A549 (cell line): ENCODE measurements at regions not wholly inside any gene's neighbourhood (a gene's known extent, or its start where the extent isn't known, plus 50 kb on each side); places are given as distances from the start of the nearest gene placed in this dataset.

Source experiments
- ATAC-seq, 2 experiments: fragments of 200-7000 bp in 1 of 2; fragments of >200 bp in 1 of 2; cut with Nextera tagmentation in 1 of 2; cut with Tn5 transposase in 1 of 2; 3 replicates each; pipeline versions ENCODE4 v1.8.0 to v1.9.1; 2018 to 2020; ENCODE audit warnings: mild to moderate bottlenecking in 1 of 2, moderate library complexity in 1 of 2
- CTCF ChIA-PET: fragments of 300-600 bp; sonication (Branson Sonifier 250); formaldehyde crosslinking; extraction: SDS; loops from one replicate; lab custom pipeline; 2021; ENCODE audit warnings: antibody characterized with exemption, inconsistent platforms; lab: Yijun Ruan, JAX
- POLR2A ChIA-PET: fragments of 350-600 bp; formaldehyde crosslinking; extraction: SDS; loops from one replicate; lab custom pipeline; 2021; ENCODE audit warnings: antibody characterized with exemption, inconsistent platforms; lab: Yijun Ruan, JAX
- DNase-seq, 2 experiments: peaks; one replicate each; pipeline versions ENCODE4 v3.0.0 to v3.0.0-alpha.2; 2011 to 2016; ENCODE audit warnings: low read depth in 1 of 2, low spot score in 1 of 2
- FAIRE-seq: peaks from 2 replicates; lab custom pipeline; 2011; peaks lifted over from hg19 to GRCh38; lab: Jason Lieb, UNC
- H3K27ac ChIP-seq, 2 experiments: fragments of >200 bp; sonication (Bioruptor Twin); formaldehyde crosslinking; 3 replicates each; pipeline ENCODE4 v1.5.1; 2016 to 2017
- H3K4me1 ChIP-seq: fragments of >200 bp; sonication (Bioruptor Twin); formaldehyde crosslinking; 3 replicates; pipeline ENCODE4 v1.6.1; 2016
- H3K4me2 ChIP-seq: fragments of >200 bp; sonication (Bioruptor Twin); formaldehyde crosslinking; 3 replicates; pipeline ENCODE4 v1.6.1; 2016
- H3K4me3 ChIP-seq: fragments of >200 bp; sonication (Bioruptor Twin); formaldehyde crosslinking; 3 replicates; pipeline ENCODE4 v1.5.1; 2016
- H3K9me3 ChIP-seq: fragments of >200 bp; sonication (Bioruptor Twin); formaldehyde crosslinking; 3 replicates; pipeline ENCODE4 v1.6.1; 2016
- ATOH8 ChIP-seq: fragments of 250-450 bp; sonication (Bioruptor Pico); IDR thresholded peaks from 2 replicates; pipeline ENCODE4 v1.5.0; 2020; ENCODE audit warnings: low read depth, mild to moderate bottlenecking, moderate library complexity
- CBX8 ChIP-seq: fragments of 200-600 bp; sonication (generic); IDR thresholded peaks from 2 replicates; pipeline ENCODE4 v1.6.1; 2016
- CEBPB ChIP-seq, 2 experiments: fragments of >200 bp in 1 of 2; sonication (Bioruptor Twin) in 1 of 2; formaldehyde crosslinking in 1 of 2; IDR thresholded peaks; 2 replicates each; pipeline ENCODE4 v1.6.1; 2012 to 2016
- CHD2 ChIP-seq: fragments of 150-350 bp; IDR thresholded peaks from 2 replicates; pipeline ENCODE4 v1.6.1; 2014; ENCODE audit warnings: low read length; ENCODE audit not compliant: partially characterized antibody
- CTCF ChIP-seq: fragments of >200 bp; sonication (Bioruptor Twin); formaldehyde crosslinking; IDR thresholded peaks from 3 replicates; pipeline ENCODE4 v1.5.1; 2016
- EHF ChIP-seq: fragments of 250-450 bp; sonication (Bioruptor Pico); IDR thresholded peaks from 2 replicates; pipeline ENCODE4 v1.5.0; 2020; ENCODE audit warnings: mild to moderate bottlenecking
- EHMT2 ChIP-seq: fragments of 200-600 bp; sonication (generic); IDR thresholded peaks from 2 replicates; pipeline ENCODE4 v1.6.1; 2016; ENCODE audit warnings: antibody characterized with exemption, low read depth, mild to moderate bottlenecking, moderate library complexity
- ELK1 ChIP-seq: fragments of 150-350 bp; IDR thresholded peaks from 2 replicates; pipeline ENCODE4 v1.6.1; 2014; ENCODE audit warnings: low read depth, mild to moderate bottlenecking, low read length
- FOSB ChIP-seq: fragments of 250-450 bp; sonication (Bioruptor Pico); IDR thresholded peaks from 2 replicates; pipeline ENCODE4 v1.5.0; 2020; ENCODE audit warnings: mild to moderate bottlenecking, moderate library complexity
- HOXB13 ChIP-seq: fragments of 250-450 bp; sonication (Bioruptor Pico); IDR thresholded peaks from 2 replicates; pipeline ENCODE4 v1.5.0; 2020; ENCODE audit warnings: low read depth, mild to moderate bottlenecking, moderate library complexity
- JUN ChIP-seq, 2 experiments: fragments of >200 bp; sonication (Bioruptor Twin); formaldehyde crosslinking; IDR thresholded peaks; 2 replicates in 1 of 2; 3 replicates in 1 of 2; pipeline ENCODE4 v1.6.1; 2016 to 2017
- MYC ChIP-seq: IDR thresholded peaks from 2 replicates; pipeline ENCODE4 v1.6.1; 2012; ENCODE audit warnings: mild to moderate bottlenecking, inconsistent platforms, low read length, improper control_type of control experiment, borderline replicate concordance
- NPAS2 ChIP-seq: fragments of 250-450 bp; sonication (Bioruptor Pico); IDR thresholded peaks from 2 replicates; pipeline ENCODE4 v1.8.0; 2022; ENCODE audit warnings: mild to moderate bottlenecking, moderate library complexity, borderline replicate concordance
- POLR2A ChIP-seq: IDR thresholded peaks from 2 replicates; pipeline ENCODE4 v1.6.1; 2012; ENCODE audit warnings: mild to moderate bottlenecking, low read length
- POLR2AphosphoS2 ChIP-seq: conservative IDR thresholded peaks from 2 replicates; pipeline ENCODE4 v1.6.1; 2012; ENCODE audit warnings: low read length, improper control_type of control experiment, inconsistent platforms
- RAD21 ChIP-seq, 2 experiments: fragments of >200 bp in 1 of 2; sonication (Bioruptor Twin) in 1 of 2; formaldehyde crosslinking in 1 of 2; IDR thresholded peaks in 1 of 2; conservative IDR thresholded peaks in 1 of 2; 2 replicates in 1 of 2; 3 replicates in 1 of 2; pipeline ENCODE4 v1.6.1; 2012 to 2018; ENCODE audit warnings: inconsistent platforms in 1 of 2
- RARB ChIP-seq: fragments of 250-450 bp; sonication (Bioruptor Pico); IDR thresholded peaks from 2 replicates; pipeline ENCODE4 v1.8.0; 2021; ENCODE audit warnings: mild to moderate bottlenecking, moderate library complexity
- RFX5 ChIP-seq: fragments of 450-650 bp; IDR thresholded peaks from 2 replicates; pipeline ENCODE4 v1.7.1; 2014; ENCODE audit warnings: antibody characterized with exemption, mild to moderate bottlenecking, moderate library complexity
- SREBF2 ChIP-seq: fragments of 450-650 bp; IDR thresholded peaks from 2 replicates; pipeline ENCODE4 v1.6.1; 2014; ENCODE audit warnings: mild to moderate bottlenecking, moderate library complexity
- ZNF302 ChIP-seq: fragments of 250-450 bp; sonication (Bioruptor Pico); IDR thresholded peaks from 2 replicates; pipeline ENCODE4 v1.9.0; 2021; ENCODE audit warnings: inconsistent platforms, mild to moderate bottlenecking, moderate library complexity
- ZSCAN20 ChIP-seq: fragments of 250-450 bp; sonication (Bioruptor Pico); IDR thresholded peaks from 2 replicates; pipeline ENCODE4 v1.8.0; 2022; ENCODE audit warnings: mild to moderate bottlenecking, moderate library complexity
- WGBS: methylation state at CpG from one replicate; pipeline ENCODE4 v1.1.6; 2017; ENCODE audit errors: missing lambda C conversion rate; 5-methylcytosine and 5-hydroxymethylcytosine counted together
- TF ChIP-seq, protein P1 (sequence below): IDR thresholded peaks from 2 replicates; pipeline ENCODE4 v1.6.1; 2012

GRCh38 chr3:117572786-117573185 is 863.2 kb downstream of the TUSC7 start:
- WGBS: 63% methylated on average over 1 of the region's 1 CpG
- TF ChIP-seq RARB (CRISPR knock-in tag): no peak
- TF ChIP-seq RFX5: no peak
- TF ChIP-seq ELK1: no peak
- TF ChIP-seq, protein P1, sequence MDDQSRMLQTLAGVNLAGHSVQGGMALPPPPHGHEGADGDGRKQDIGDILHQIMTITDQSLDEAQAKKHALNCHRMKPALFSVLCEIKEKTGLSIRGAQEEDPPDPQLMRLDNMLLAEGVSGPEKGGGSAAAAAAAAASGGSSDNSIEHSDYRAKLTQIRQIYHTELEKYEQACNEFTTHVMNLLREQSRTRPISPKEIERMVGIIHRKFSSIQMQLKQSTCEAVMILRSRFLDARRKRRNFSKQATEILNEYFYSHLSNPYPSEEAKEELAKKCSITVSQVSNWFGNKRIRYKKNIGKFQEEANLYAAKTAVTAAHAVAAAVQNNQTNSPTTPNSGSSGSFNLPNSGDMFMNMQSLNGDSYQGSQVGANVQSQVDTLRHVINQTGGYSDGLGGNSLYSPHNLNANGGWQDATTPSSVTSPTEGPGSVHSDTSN: no peak
- no peak for TF ChIP-seq FOSB (CRISPR knock-in tag)
- no peak for TF ChIP-seq EHF (CRISPR knock-in tag)

GRCh38 chr3:117580806-117581205 is 871.2 kb downstream of the TUSC7 start:
- no peak for TF ChIP-seq CEBPB (IDR thresholded peaks at IDR 0.05)
- no peak for TF ChIP-seq RFX5
- no peak for TF ChIP-seq ATOH8
- Histone ChIP-seq H3K27ac (no peak overlapping the region), H3K4me2 (no peak overlapping the region), H3K4me3 (no peak overlapping the region), H3K4me1 (no peaks in the 10 kb centered on the region), H3K9me3 (0 out of 3 replicates have a peak, but pooled peaks cover 4% of the 10 kb centered on the region)
- ChIA-PET POLR2A (no interaction called here), CTCF (interaction anchor here (0.6 kb wide), 1 partner anchor 55 kb away, joined by 3 read pairs; no protein-coding TSS in a partner anchor)
- no peak for DNase-seq
- WGBS: 42% methylated on average over 2 of the region's 2 CpGs
- FAIRE-seq: no peak
- ATAC-seq: no peak

More at GRCh38 chr3:117572786-117573185, 863.2 kb downstream of the TUSC7 start:
- Histone ChIP-seq H3K4me2 (no peak overlapping the region), H3K4me1 (peaks cover under 1% of the 10 kb centered on the region; the same call in 1 of the 3 replicates), H3K9me3 (0 out of 3 replicates have a peak, but pooled peaks cover 4% of the 10 kb centered on the region), H3K4me3 (no peak overlapping the region), H3K27ac (no peak overlapping the region)
- ChIA-PET POLR2A (no interaction called here), CTCF (no interaction called here)
- FAIRE-seq (no peak), DNase-seq (no peak), ATAC-seq (no peak)

GRCh38 chr3:117586161-117586560 is 876.6 kb downstream of the TUSC7 start:
- no peak for TF ChIP-seq HOXB13 (CRISPR knock-in tag)
- TF ChIP-seq ZNF302 (CRISPR knock-in tag): no peak
- no peak for TF ChIP-seq RAD21 (conservative IDR thresholded peaks at IDR 0.05 in 1 of 2, IDR thresholded peaks at IDR 0.05 in 1 of 2)
- no peak for TF ChIP-seq SREBF2
- no peak for TF ChIP-seq ELK1
- no peak for TF ChIP-seq CBX8
- no peak for TF ChIP-seq ZSCAN20 (CRISPR knock-in tag)
- no peak for TF ChIP-seq NPAS2
- no peak for TF ChIP-seq POLR2A
- no peak for TF ChIP-seq CTCF
- TF ChIP-seq POLR2AphosphoS2: no peak
- no peak for TF ChIP-seq MYC
- no peak for TF ChIP-seq CHD2
- TF ChIP-seq EHMT2: no peak
- no peak for TF ChIP-seq JUN (IDR thresholded peaks at IDR 0.05)
- no peaks in the 10 kb centered on the region for H3K9me3 ChIP-seq
- DNase-seq (no peak), FAIRE-seq (no peak), ATAC-seq (no peak)
- H3K4me1 ChIP-seq: no peaks in the 10 kb centered on the region
- no peak overlapping the region for H3K27ac ChIP-seq
- ChIA-PET CTCF (no interaction called here), POLR2A (no interaction called here)
- no peak overlapping the region for H3K4me3 ChIP-seq
- H3K4me2 ChIP-seq: no peak overlapping the region
